Brain microvascular endothelial cell (primary cell): ENCODE measurements at regions not wholly inside any gene's neighbourhood (a gene's known extent, or its start where the extent isn't known, plus 50 kb on each side); places are given as distances from the start of the nearest gene placed in this dataset.

Experiments
- DNase-seq: peaks from one replicate; pipeline ENCODE4 v3.0.0-alpha.2; 2020
- H3K27ac ChIP-seq: fragments of 250-450 bp; sonication (Bioruptor Pico); 2 replicates; pipeline ENCODE4 v1.5.1; 2020; ENCODE audit warnings: mild to moderate bottlenecking, moderate library complexity
- H3K27me3 ChIP-seq: fragments of 250-450 bp; sonication (Bioruptor Pico); replicated peaks from 2 replicates; pipeline ENCODE4 v1.5.1; 2020; ENCODE audit warnings: mild to moderate bottlenecking
- H3K36me3 ChIP-seq: fragments of 250-450 bp; sonication (Bioruptor Pico); replicated peaks from 2 replicates; pipeline ENCODE4 v1.5.1; 2020; ENCODE audit warnings: mild to moderate bottlenecking
- H3K4me3 ChIP-seq: 2 replicates; pipeline ENCODE4 v1.5.1; 2011; ENCODE audit warnings: low read depth, mild to moderate bottlenecking, control low read depth, low read length, moderate library complexity
- CTCF ChIP-seq: IDR thresholded peaks from 2 replicates; pipeline ENCODE4 v1.5.1; 2011; ENCODE audit warnings: low read depth, mild to moderate bottlenecking, moderate library complexity, low read length, control low read depth, inconsistent platforms; ENCODE audit errors: missing control alignments
- in situ Hi-C: cut with HindIII; loops from 2 replicates; pipeline ENCODE4 v1.10.0; 2017; ENCODE audit warnings: low sequenced_read_pairs, low pct_ligation_motif_present

GRCh38 chr4:18734405-18734804, 712.9 kb upstream of the LCORL start:
- TF ChIP-seq CTCF, result no peak
- in situ Hi-C loops, result no loop called here
- H3K27me3 ChIP-seq, result no peaks in the 10 kb centered on the region
- H3K4me3 ChIP-seq, result no peak overlapping the region
- H3K36me3 ChIP-seq, result no peaks in the 10 kb centered on the region
- H3K27ac ChIP-seq, result no peak overlapping the region
- DNase-seq, result no peak

- no peaks in the 10 kb centered on the region for H3K27me3 ChIP-seq
- in situ Hi-C loops, result no loop called here
- TF ChIP-seq CTCF, result no peak
- DNase-seq, result no peak
- H3K4me3 ChIP-seq, result no peak overlapping the region
- H3K27ac ChIP-seq, result no peak overlapping the region
- H3K36me3 ChIP-seq, result no peaks in the 10 kb centered on the region
Observed at GRCh38 chr4:18733961-18734360, 712.4 kb upstream of the LCORL start.

- DNase-seq, result no peak
- TF ChIP-seq CTCF, result no peak
- Histone ChIP-seq H3K4me3 (no peak overlapping the region), H3K36me3 (no peaks in the 10 kb centered on the region), H3K27ac (no peak overlapping the region), H3K27me3 (no peaks in the 10 kb centered on the region)
- in situ Hi-C loops, result no loop called here
Observed at GRCh38 chr4:18722748-18723191, 701.2 kb upstream of the LCORL start.

- no peaks in the 10 kb centered on the region for H3K36me3 ChIP-seq
- no peak overlapping the region for H3K4me3 ChIP-seq
- TF ChIP-seq CTCF, result no peak
- no peak overlapping the region for H3K27ac ChIP-seq
- H3K27me3 ChIP-seq, result no peaks in the 10 kb centered on the region
- no peak for DNase-seq
- in situ Hi-C loops, result no loop called here
Observed at GRCh38 chr4:18698119-18698883, 676.7 kb upstream of the LCORL start.

GRCh38 chr4:18695733-18696527, 674.4 kb upstream of the LCORL start:
- peak; percentile 47 for TF ChIP-seq CTCF
- Histone ChIP-seq H3K4me3 (no peak overlapping the region), H3K27ac (no peak overlapping the region), H3K36me3 (no peaks in the 10 kb centered on the region), H3K27me3 (no peaks in the 10 kb centered on the region)
- DNase-seq, result no peak
- in situ Hi-C loops, result no loop called here
